NCI-H1417 (cell line): ENCODE measurements at regions not wholly inside any gene's neighbourhood (a gene's known extent, or its start where the extent isn't known, plus 50 kb on each side); places are given as distances from the start of the nearest gene placed in this dataset.
"Not testable (repeated sequence)": the region's sequence is repeated elsewhere in the genome, so short reads cannot be mapped to it uniquely, and the experiment has no call there.

ENCODE experiments used
- DNase-seq, 3 experiments: peaks; one replicate each; lab custom pipeline; 2025; lab: John Stamatoyannopoulos, UW

- no peak for DNase-seq
These were observed 1346.1 kb downstream of the OTOL1 start for GRCh38 chr3:162842549-162843216.

GRCh38 chr3:162845918-162846317, 1349.3 kb downstream of the OTOL1 start:
- DNase-seq = no peak

GRCh38 chr3:162847511-162847910, 1350.9 kb downstream of the OTOL1 start:
- DNase-seq = no peak

GRCh38 chr3:162863579-162863978, 1367.0 kb downstream of the OTOL1 start:
- no peak for DNase-seq

- no peak for DNase-seq
These were observed 1368.9 kb downstream of the OTOL1 start for GRCh38 chr3:162865466-162865865.

GRCh38 chr3:162879021-162879562, 1382.5 kb downstream of the OTOL1 start:
- peak in 1 of 3 experiments; percentile 60 for DNase-seq

GRCh38 chr3:162884373-162884772, 1387.8 kb downstream of the OTOL1 start:
- no peak for DNase-seq

GRCh38 chr3:162892921-162893793, 1396.5 kb downstream of the OTOL1 start:
- DNase-seq = peak in 2 of 3 experiments; percentile 21 to 54

- DNase-seq = no peak
These were observed 1400.7 kb downstream of the OTOL1 start for GRCh38 chr3:162897291-162897690.

GRCh38 chr3:162932503-162932902, 1435.9 kb downstream of the OTOL1 start:
- DNase-seq = no peak

GRCh38 chr3:162933656-162934055, 1437.0 kb downstream of the OTOL1 start:
- DNase-seq = no peak

- DNase-seq = no peak
These were observed 1440.1 kb downstream of the OTOL1 start for GRCh38 chr3:162936706-162937105.

GRCh38 chr3:162938083-162938482, 1441.5 kb downstream of the OTOL1 start:
- peak in 1 of 3 experiments; percentile 49 for DNase-seq

GRCh38 chr3:162945626-162946025, 1449.0 kb downstream of the OTOL1 start:
- DNase-seq = no peak

- no peak for DNase-seq
These were observed 1460.1 kb downstream of the OTOL1 start for GRCh38 chr3:162956711-162957110.

- DNase-seq = no peak
These were observed 1463.7 kb downstream of the OTOL1 start for GRCh38 chr3:162960269-162960668.

- DNase-seq = no peak
These were observed 1473.7 kb downstream of the OTOL1 start for GRCh38 chr3:162970292-162970691.

- no peak for DNase-seq
These were observed 1475.1 kb downstream of the OTOL1 start for GRCh38 chr3:162971715-162972114.

GRCh38 chr3:162973428-162973917, 1476.9 kb downstream of the OTOL1 start:
- DNase-seq = no peak

GRCh38 chr3:162978136-162978535, 1481.5 kb downstream of the OTOL1 start:
- DNase-seq = no peak

- DNase-seq = no peak
These were observed 1488.1 kb downstream of the OTOL1 start for GRCh38 chr3:162984746-162985145.

- DNase-seq = not testable (repeated sequence)
These were observed 1490.6 kb downstream of the OTOL1 start for GRCh38 chr3:162987085-162987794.
